SK-N-SH treated with all-trans-retinoic acid at 6 μM for 48 hours (cell line): ENCODE measurements at regions not wholly inside any gene's neighbourhood (a gene's known extent, or its start where the extent isn't known, plus 50 kb on each side); places are given as distances from the start of the nearest gene placed in this dataset.

Experiments used
- ATAC-seq: fragments of 200-7000 bp; cut with Tn5 transposase; 3 replicates; pipeline ENCODE4 v1.9.1; 2020; ENCODE audit warnings: mild to moderate bottlenecking, moderate library complexity
- CSDC2 ChIP-seq: fragments of 250-450 bp; sonication (Bioruptor Pico); IDR thresholded peaks from 2 replicates; pipeline ENCODE4 v1.5.0; 2020; ENCODE audit warnings: mild to moderate bottlenecking, moderate library complexity
- GLIS3 ChIP-seq: fragments of 250-450 bp; sonication (Bioruptor Pico); IDR thresholded peaks from 2 replicates; pipeline ENCODE4 v1.5.0; 2020; ENCODE audit warnings: mild to moderate bottlenecking, moderate library complexity
- ISL1 ChIP-seq: fragments of 250-450 bp; sonication (Bioruptor Pico); IDR thresholded peaks from 2 replicates; pipeline ENCODE4 v2.1.2; 2022; ENCODE audit warnings: mild to moderate bottlenecking, moderate library complexity
- OSR1 ChIP-seq: fragments of 250-450 bp; sonication (Bioruptor Pico); IDR thresholded peaks from 2 replicates; pipeline ENCODE4 v1.8.0; 2022; ENCODE audit warnings: moderate library complexity, mild to moderate bottlenecking, inconsistent platforms
- RARB ChIP-seq: fragments of 250-450 bp; sonication (Bioruptor Pico); IDR thresholded peaks from 2 replicates; pipeline ENCODE4 v1.8.0; 2021; ENCODE audit warnings: mild to moderate bottlenecking, moderate library complexity
- SNAI2 ChIP-seq: fragments of 250-450 bp; sonication (Bioruptor Pico); IDR thresholded peaks from 2 replicates; pipeline ENCODE4 v1.5.0; 2020; ENCODE audit warnings: mild to moderate bottlenecking, moderate library complexity
- TCF4 ChIP-seq: fragments of 250-450 bp; sonication (Bioruptor Pico); IDR thresholded peaks from 2 replicates; pipeline ENCODE4 v1.8.0; 2021; ENCODE audit warnings: mild to moderate bottlenecking, moderate library complexity, borderline replicate concordance
- TOX ChIP-seq: fragments of 250-450 bp; sonication (Bioruptor Pico); IDR thresholded peaks from 2 replicates; pipeline ENCODE4 v1.8.0; 2021; ENCODE audit warnings: mild to moderate bottlenecking, moderate library complexity, borderline replicate concordance
- ZC3H10 ChIP-seq: fragments of 250-450 bp; sonication (Bioruptor Pico); IDR thresholded peaks from 2 replicates; pipeline ENCODE4 v1.5.1; 2021; ENCODE audit warnings: mild to moderate bottlenecking, moderate library complexity
- ZFP3 ChIP-seq: fragments of 250-450 bp; sonication (Bioruptor Pico); IDR thresholded peaks from 2 replicates; pipeline ENCODE4 v1.5.0; 2020; ENCODE audit warnings: mild to moderate bottlenecking, moderate library complexity
- ZFP30 ChIP-seq: fragments of 450-650 bp; formaldehyde crosslinking; IDR thresholded peaks from 2 replicates; pipeline ENCODE4 v1.5.0; 2022; ENCODE audit warnings: mild to moderate bottlenecking, moderate library complexity
- ZNF565 ChIP-seq: fragments of 450-650 bp; formaldehyde crosslinking; conservative IDR thresholded peaks from 2 replicates; pipeline ENCODE4 v1.5.0; 2020; ENCODE audit warnings: low read depth, mild to moderate bottlenecking, moderate library complexity
- ZNF70 ChIP-seq: fragments of 450-650 bp; formaldehyde crosslinking; IDR thresholded peaks from 2 replicates; pipeline ENCODE4 v1.5.0; 2020; ENCODE audit warnings: mild to moderate bottlenecking, moderate library complexity
- ZNF8 ChIP-seq: fragments of 450-650 bp; formaldehyde crosslinking; IDR thresholded peaks from 2 replicates; pipeline ENCODE4 v1.5.0; 2020; ENCODE audit warnings: mild to moderate bottlenecking, moderate library complexity
- TF ChIP-seq, protein P1 (sequence below): fragments of 250-450 bp; sonication (Bioruptor Pico); IDR thresholded peaks from 2 replicates; pipeline ENCODE4 v1.5.0; 2020; ENCODE audit warnings: mild to moderate bottlenecking, moderate library complexity
- TF ChIP-seq, protein P2 (sequence below): fragments of 250-450 bp; sonication (Bioruptor Pico); IDR thresholded peaks from 2 replicates; pipeline ENCODE4 v1.8.0; 2021; ENCODE audit warnings: low read depth, mild to moderate bottlenecking, moderate library complexity, borderline replicate concordance
- TF ChIP-seq, protein P3 (sequence below): fragments of 250-450 bp; sonication (Bioruptor Pico); IDR thresholded peaks from 2 replicates; pipeline ENCODE4 v1.8.0; 2020; ENCODE audit warnings: mild to moderate bottlenecking, moderate library complexity, borderline replicate concordance
- TF ChIP-seq, protein P4 (sequence below): fragments of 250-450 bp; sonication (Bioruptor Pico); IDR thresholded peaks from 2 replicates; pipeline ENCODE4 v1.5.1; 2021; ENCODE audit warnings: mild to moderate bottlenecking, moderate library complexity

DNA sequence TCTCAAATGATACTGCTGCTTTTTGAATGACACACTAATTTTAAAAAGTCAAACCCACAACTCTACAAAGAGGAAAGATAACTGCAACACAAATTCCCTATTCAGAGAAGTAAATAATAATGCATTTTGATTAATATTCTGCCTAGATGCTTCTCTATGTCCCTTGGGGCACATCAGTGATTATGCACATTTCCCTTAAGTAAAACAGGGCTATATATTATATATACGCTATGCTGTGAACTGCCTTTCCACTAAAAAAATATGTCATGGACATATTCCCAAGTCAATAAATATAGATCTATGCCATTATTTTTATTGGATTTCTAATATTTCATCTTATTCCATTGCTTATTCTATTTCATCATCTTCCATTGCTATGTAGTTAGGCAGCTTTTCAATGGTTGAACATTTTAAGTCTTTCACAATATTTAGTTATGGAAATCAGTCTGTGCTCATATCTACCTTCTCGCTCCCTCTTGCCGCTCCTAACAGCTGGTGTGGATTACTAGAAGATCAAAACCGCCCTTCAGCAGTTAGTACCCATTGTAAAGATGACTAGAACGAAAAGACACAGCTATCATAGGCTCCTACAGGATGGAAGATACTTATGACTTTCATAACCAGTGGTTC, 468.2 kb upstream of the GOT2 start:
- TF ChIP-seq, protein P1, sequence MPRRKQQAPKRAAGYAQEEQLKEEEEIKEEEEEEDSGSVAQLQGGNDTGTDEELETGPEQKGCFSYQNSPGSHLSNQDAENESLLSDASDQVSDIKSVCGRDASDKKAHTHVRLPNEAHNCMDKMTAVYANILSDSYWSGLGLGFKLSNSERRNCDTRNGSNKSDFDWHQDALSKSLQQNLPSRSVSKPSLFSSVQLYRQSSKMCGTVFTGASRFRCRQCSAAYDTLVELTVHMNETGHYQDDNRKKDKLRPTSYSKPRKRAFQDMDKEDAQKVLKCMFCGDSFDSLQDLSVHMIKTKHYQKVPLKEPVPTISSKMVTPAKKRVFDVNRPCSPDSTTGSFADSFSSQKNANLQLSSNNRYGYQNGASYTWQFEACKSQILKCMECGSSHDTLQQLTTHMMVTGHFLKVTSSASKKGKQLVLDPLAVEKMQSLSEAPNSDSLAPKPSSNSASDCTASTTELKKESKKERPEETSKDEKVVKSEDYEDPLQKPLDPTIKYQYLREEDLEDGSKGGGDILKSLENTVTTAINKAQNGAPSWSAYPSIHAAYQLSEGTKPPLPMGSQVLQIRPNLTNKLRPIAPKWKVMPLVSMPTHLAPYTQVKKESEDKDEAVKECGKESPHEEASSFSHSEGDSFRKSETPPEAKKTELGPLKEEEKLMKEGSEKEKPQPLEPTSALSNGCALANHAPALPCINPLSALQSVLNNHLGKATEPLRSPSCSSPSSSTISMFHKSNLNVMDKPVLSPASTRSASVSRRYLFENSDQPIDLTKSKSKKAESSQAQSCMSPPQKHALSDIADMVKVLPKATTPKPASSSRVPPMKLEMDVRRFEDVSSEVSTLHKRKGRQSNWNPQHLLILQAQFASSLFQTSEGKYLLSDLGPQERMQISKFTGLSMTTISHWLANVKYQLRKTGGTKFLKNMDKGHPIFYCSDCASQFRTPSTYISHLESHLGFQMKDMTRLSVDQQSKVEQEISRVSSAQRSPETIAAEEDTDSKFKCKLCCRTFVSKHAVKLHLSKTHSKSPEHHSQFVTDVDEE (CRISPR knock-in tag) = no peak
- TF ChIP-seq SNAI2 (CRISPR knock-in tag) (no peak), ZNF565 (CRISPR knock-in tag) (no peak), TCF4 (CRISPR knock-in tag) (no peak), ISL1 (CRISPR knock-in tag) (no peak), RARB (CRISPR knock-in tag) (no peak), TOX (no peak)
- TF ChIP-seq, protein P2, sequence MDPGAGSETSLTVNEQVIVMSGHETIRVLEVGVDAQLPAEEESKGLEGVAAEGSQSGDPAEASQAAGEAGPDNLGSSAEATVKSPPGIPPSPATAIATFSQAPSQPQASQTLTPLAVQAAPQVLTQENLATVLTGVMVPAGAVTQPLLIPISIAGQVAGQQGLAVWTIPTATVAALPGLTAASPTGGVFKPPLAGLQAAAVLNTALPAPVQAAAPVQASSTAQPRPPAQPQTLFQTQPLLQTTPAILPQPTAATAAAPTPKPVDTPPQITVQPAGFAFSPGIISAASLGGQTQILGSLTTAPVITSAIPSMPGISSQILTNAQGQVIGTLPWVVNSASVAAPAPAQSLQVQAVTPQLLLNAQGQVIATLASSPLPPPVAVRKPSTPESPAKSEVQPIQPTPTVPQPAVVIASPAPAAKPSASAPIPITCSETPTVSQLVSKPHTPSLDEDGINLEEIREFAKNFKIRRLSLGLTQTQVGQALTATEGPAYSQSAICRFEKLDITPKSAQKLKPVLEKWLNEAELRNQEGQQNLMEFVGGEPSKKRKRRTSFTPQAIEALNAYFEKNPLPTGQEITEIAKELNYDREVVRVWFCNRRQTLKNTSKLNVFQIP (CRISPR knock-in tag) = no peak
- TF ChIP-seq, all 23 proteins: peak for 0
- no peak for ATAC-seq

DNA sequence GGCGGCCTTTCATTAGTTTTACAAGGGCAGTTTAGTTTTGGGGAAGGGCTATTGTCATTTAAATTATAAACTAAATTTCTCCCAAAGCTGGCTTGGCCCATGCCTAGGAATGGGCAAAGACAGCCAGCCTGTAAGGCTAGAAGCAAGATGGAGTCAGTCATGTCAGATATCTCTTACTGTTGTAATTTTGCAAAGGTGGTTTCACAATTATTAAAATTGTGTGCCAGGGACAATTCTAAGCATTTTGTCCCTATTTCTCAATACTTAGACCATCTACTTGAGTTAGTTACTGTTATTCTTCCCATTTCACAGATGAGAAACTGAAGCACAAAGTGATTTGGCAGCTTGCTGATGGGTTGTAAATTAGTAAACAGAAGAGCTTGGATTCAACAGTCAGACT, 467.7 kb upstream of the GOT2 start:
- no peak for TF ChIP-seq GLIS3 (CRISPR knock-in tag)
- ATAC-seq = no peak

DNA sequence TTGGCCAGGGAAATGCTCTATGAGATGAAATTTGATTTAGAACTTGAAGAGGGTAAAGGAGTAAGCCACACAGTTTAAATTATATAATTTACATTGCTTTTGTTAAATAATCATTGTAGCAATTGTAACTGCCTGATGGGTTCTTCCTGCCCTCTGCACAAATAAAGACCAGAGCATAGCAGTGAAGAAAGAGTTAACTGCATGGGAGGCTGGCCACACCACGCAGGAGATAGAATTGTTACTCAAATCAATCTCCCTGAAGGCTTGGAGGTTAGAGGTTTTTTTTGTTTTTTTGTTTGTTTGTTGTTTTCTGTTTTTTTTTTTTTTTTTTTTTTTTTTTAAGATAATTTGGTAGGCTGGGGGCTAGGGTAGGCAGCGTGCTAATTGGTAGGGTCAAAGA, 467.0 kb upstream of the GOT2 start:
- TF ChIP-seq ZC3H10 (CRISPR knock-in tag) = no peak
- no peak for TF ChIP-seq CSDC2 (CRISPR knock-in tag)
- TF ChIP-seq, protein P1 (CRISPR knock-in tag) = no peak
- no peak for TF ChIP-seq GLIS3 (CRISPR knock-in tag)
- no peak for TF ChIP-seq RARB (CRISPR knock-in tag)
- no peak for TF ChIP-seq ZNF565 (CRISPR knock-in tag)
- no peak for ATAC-seq

DNA sequence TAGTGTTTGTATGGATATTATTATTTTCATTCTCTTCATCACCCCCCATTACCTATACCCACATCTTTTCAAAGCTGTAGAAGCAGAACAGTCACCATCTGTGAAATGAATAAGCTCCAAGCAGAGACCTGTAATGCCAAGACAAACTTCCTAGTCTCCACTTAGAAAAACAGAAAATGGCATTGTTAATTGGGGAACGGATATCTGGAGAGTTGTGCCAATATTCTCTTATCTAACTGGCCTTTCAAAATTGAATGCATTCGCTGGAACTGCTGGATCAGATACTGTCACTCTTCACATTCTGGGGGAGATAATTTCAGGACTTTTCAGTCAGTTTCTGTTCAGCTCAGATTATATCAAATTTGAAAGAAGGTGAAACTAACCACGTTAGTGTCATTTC, 464.4 kb upstream of the GOT2 start:
- no peak for TF ChIP-seq ZC3H10 (CRISPR knock-in tag)
- no peak for TF ChIP-seq TCF4 (CRISPR knock-in tag)
- no peak for TF ChIP-seq ZNF565 (CRISPR knock-in tag)
- TF ChIP-seq CSDC2 (CRISPR knock-in tag) = no peak
- TF ChIP-seq, protein P3, sequence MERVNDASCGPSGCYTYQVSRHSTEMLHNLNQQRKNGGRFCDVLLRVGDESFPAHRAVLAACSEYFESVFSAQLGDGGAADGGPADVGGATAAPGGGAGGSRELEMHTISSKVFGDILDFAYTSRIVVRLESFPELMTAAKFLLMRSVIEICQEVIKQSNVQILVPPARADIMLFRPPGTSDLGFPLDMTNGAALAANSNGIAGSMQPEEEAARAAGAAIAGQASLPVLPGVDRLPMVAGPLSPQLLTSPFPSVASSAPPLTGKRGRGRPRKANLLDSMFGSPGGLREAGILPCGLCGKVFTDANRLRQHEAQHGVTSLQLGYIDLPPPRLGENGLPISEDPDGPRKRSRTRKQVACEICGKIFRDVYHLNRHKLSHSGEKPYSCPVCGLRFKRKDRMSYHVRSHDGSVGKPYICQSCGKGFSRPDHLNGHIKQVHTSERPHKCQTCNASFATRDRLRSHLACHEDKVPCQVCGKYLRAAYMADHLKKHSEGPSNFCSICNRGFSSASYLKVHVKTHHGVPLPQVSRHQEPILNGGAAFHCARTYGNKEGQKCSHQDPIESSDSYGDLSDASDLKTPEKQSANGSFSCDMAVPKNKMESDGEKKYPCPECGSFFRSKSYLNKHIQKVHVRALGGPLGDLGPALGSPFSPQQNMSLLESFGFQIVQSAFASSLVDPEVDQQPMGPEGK (CRISPR knock-in tag) = no peak
- no peak for TF ChIP-seq SNAI2 (CRISPR knock-in tag)
- no peak for TF ChIP-seq GLIS3 (CRISPR knock-in tag)
- TF ChIP-seq, protein P4, sequence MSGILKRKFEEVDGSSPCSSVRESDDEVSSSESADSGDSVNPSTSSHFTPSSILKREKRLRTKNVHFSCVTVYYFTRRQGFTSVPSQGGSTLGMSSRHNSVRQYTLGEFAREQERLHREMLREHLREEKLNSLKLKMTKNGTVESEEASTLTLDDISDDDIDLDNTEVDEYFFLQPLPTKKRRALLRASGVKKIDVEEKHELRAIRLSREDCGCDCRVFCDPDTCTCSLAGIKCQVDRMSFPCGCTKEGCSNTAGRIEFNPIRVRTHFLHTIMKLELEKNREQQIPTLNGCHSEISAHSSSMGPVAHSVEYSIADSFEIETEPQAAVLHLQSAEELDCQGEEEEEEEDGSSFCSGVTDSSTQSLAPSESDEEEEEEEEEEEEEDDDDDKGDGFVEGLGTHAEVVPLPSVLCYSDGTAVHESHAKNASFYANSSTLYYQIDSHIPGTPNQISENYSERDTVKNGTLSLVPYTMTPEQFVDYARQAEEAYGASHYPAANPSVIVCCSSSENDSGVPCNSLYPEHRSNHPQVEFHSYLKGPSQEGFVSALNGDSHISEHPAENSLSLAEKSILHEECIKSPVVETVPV = no peak
- TF ChIP-seq ZFP30 = no peak
- no peak for TF ChIP-seq ZNF70 (CRISPR knock-in tag)
- no peak for TF ChIP-seq ZNF8
- TF ChIP-seq ISL1 (CRISPR knock-in tag) = no peak
- no peak for TF ChIP-seq RARB (CRISPR knock-in tag)
- TF ChIP-seq OSR1 (CRISPR knock-in tag) = no peak
- TF ChIP-seq, protein P1 (CRISPR knock-in tag) = no peak
- no peak for TF ChIP-seq ZFP3 (CRISPR knock-in tag)
- TF ChIP-seq, all 23 proteins: peak for 0

More for the DNA sequence above, 464.4 kb upstream of the GOT2 start:
- ATAC-seq = no peak
